Endothelial cell of umbilical vein (primary cell): ENCODE measurements at regions not wholly inside any gene's neighbourhood (a gene's known extent, or its start where the extent isn't known, plus 50 kb on each side); places are given as distances from the start of the nearest gene placed in this dataset.

ENCODE experiments used
- BruUV-seq: library from RNA; stranded (reverse); fragments of 400-500 nt; replicated peaks from 2 replicates; lab custom pipeline; 2021; lab: Mats Ljungman, UMichigan
- CTCF ChIA-PET: fragments of 300-600, 350-600 bp; sonication (Branson Sonifier 250); formaldehyde crosslinking; loops from one replicate; lab custom pipeline; 2021; ENCODE audit warnings: antibody characterized with exemption, inconsistent platforms; lab: Charles Lee
- POLR2A ChIA-PET: fragments of 300-600, 350-600 bp; sonication (Branson Sonifier 250); formaldehyde crosslinking; loops from one replicate; lab custom pipeline; 2021; ENCODE audit warnings: antibody characterized with exemption, inconsistent platforms; lab: Charles Lee
- DNase-seq: peaks from one replicate; pipeline ENCODE4 v3.0.0-alpha.2; 2011; ENCODE audit warnings: low read depth, low spot score
- FAIRE-seq: peaks from 2 replicates; lab custom pipeline; 2011; peaks lifted over from hg19 to GRCh38; lab: Jason Lieb, UNC
- H2AFZ ChIP-seq: 2 replicates; pipeline ENCODE4 v1.6.0; 2012; ENCODE audit warnings: low read depth, low read length, control low read depth, inconsistent platforms
- H3K27ac ChIP-seq: 2 replicates; pipeline ENCODE4 v1.5.1; 2011; ENCODE audit warnings: low read depth, mild to moderate bottlenecking, control low read depth, low read length, moderate library complexity; ENCODE audit not compliant: insufficient read depth
- H3K27me3 ChIP-seq, 2 experiments: 2 replicates each; pipeline versions ENCODE4 v1.6.0 to v1.6.1; 2011; ENCODE audit warnings: low read length in 2 of 2, mixed read lengths in 1 of 2; ENCODE audit not compliant: control insufficient read depth in 2 of 2, insufficient read depth in 2 of 2
- H3K36me3 ChIP-seq, 2 experiments: 2 replicates in 1 of 2; 3 replicates in 1 of 2; pipeline ENCODE4 v1.5.1; 2011; ENCODE audit warnings: low read length in 2 of 2, mild to moderate bottlenecking in 1 of 2, moderate library complexity in 1 of 2; ENCODE audit not compliant: control insufficient read depth in 2 of 2, insufficient read depth in 2 of 2; ENCODE audit errors: extremely low read depth in 1 of 2
- H3K4me1 ChIP-seq: 3 replicates; pipeline ENCODE4 v1.5.1; 2011; ENCODE audit warnings: mild to moderate bottlenecking, low read length; ENCODE audit not compliant: control insufficient read depth, insufficient read depth; ENCODE audit errors: extremely low read depth
- H3K4me2 ChIP-seq: 2 replicates; pipeline ENCODE4 v1.6.1; 2011; ENCODE audit warnings: low read length, control low read depth, mixed read lengths; ENCODE audit not compliant: insufficient read depth
- H3K4me3 ChIP-seq, 3 experiments: fragments of 200-600 bp in 1 of 3; sonication (generic), shearing (Covaris generic) in 1 of 3; replicated peaks in 1 of 3; 2 replicates each; pipeline ENCODE4 v1.5.1; 2011 to 2016; ENCODE audit warnings: control low read depth in 3 of 3, low read length in 3 of 3, mild to moderate bottlenecking in 2 of 3, inconsistent platforms in 1 of 3, low read depth in 1 of 3, moderate library complexity in 1 of 3; ENCODE audit not compliant: insufficient read depth in 1 of 3
- H3K79me2 ChIP-seq: 2 replicates; pipeline ENCODE4 v1.6.0; 2012; ENCODE audit warnings: low read length, inconsistent platforms; ENCODE audit not compliant: control insufficient read depth, insufficient read depth
- H3K9ac ChIP-seq: replicated peaks from 2 replicates; pipeline ENCODE3; 2011; ENCODE audit warnings: low read length, control low read depth; ENCODE audit not compliant: insufficient read depth; ENCODE audit errors: extremely low read depth
- H3K9me1 ChIP-seq: replicated peaks from 3 replicates; pipeline ENCODE4 v1.6.0; 2011; ENCODE audit warnings: mild to moderate bottlenecking, low read length; ENCODE audit not compliant: control insufficient read depth, insufficient read depth; ENCODE audit errors: extremely low read depth
- H3K9me3 ChIP-seq: replicated peaks from 2 replicates; pipeline ENCODE4 v1.5.1; 2012; ENCODE audit warnings: low read length, inconsistent platforms; ENCODE audit not compliant: control insufficient read depth, insufficient read depth
- H4K20me1 ChIP-seq: replicated peaks from 2 replicates; pipeline ENCODE3; 2011; ENCODE audit warnings: mild to moderate bottlenecking, low read length; ENCODE audit not compliant: control insufficient read depth, insufficient read depth; ENCODE audit errors: extremely low read depth
- EZH2 ChIP-seq: IDR thresholded peaks from 2 replicates; pipeline ENCODE4 v1.6.1; 2012; ENCODE audit warnings: borderline replicate concordance, low read depth, mild to moderate bottlenecking, moderate library complexity, low read length, inconsistent platforms; ENCODE audit not compliant: severe bottlenecking
- FOS ChIP-seq: IDR thresholded peaks from 2 replicates; pipeline ENCODE4 v1.6.1; 2011; ENCODE audit warnings: mild to moderate bottlenecking, low read length, moderate library complexity, borderline replicate concordance; ENCODE audit not compliant: insufficient read depth
- GATA2 ChIP-seq: IDR thresholded peaks from 2 replicates; pipeline ENCODE4 v1.7.0; 2011; ENCODE audit warnings: low read depth, mild to moderate bottlenecking, moderate library complexity, mixed read lengths, low read length; ENCODE audit not compliant: insufficient read length, insufficient read depth
- JUN ChIP-seq: IDR thresholded peaks from 2 replicates; pipeline ENCODE4 v1.6.1; 2011; ENCODE audit warnings: borderline replicate concordance, low read depth; ENCODE audit not compliant: insufficient read length, insufficient read depth
- MYC ChIP-seq: IDR thresholded peaks from one replicate; pipeline ENCODE4 v1.6.1; 2011; ENCODE audit warnings: mild to moderate bottlenecking, low read depth, low read length
- POLR2A ChIP-seq: IDR thresholded peaks from 2 replicates; pipeline ENCODE4 v1.6.1; 2012; ENCODE audit warnings: low read depth, mild to moderate bottlenecking, control low read depth, low read length
- POLR2AphosphoS5 ChIP-seq: IDR thresholded peaks from 2 replicates; pipeline ENCODE4 v1.6.1; 2012; ENCODE audit warnings: low read depth, mild to moderate bottlenecking, control low read depth, low read length, moderate library complexity; ENCODE audit not compliant: insufficient read depth
- dilution Hi-C: fragments of 300-500 bp; cut with MboI; formaldehyde crosslinking; loops from one replicate; pipeline ENCODE4 v1.15.0; 2019; ENCODE audit warnings: low sequenced_read_pairs; ENCODE audit not compliant: extremely low pct_ligation_motif_present
- intact Hi-C: fragments of 100-400 bp; cut with micrococcal nuclease; formaldehyde crosslinking; loops from one replicate; pipeline ENCODE4 v1.10.0; 2022
- TF ChIP-seq, protein P1 (sequence below), 2 donors: IDR thresholded peaks; 1 replicate in 1 of 2; 2 replicates in 1 of 2; pipeline ENCODE4 v1.5.1; 2011; ENCODE audit warnings: low read length in 2 of 2, mild to moderate bottlenecking in 2 of 2, moderate library complexity in 2 of 2, control low read depth in 1 of 2, inconsistent platforms in 1 of 2, low read depth in 1 of 2; ENCODE audit not compliant: insufficient read depth in 1 of 2; ENCODE audit errors: extremely low read depth in 1 of 2
- TF ChIP-seq, protein P2 (sequence below): IDR thresholded peaks from 2 replicates; pipeline ENCODE4 v1.6.1; 2011; ENCODE audit not compliant: insufficient read depth, insufficient read length

GRCh38 chr16:17939122-17939536 is 397.4 kb downstream of the NPIPA8 start:
- no peak overlapping the region for H3K9ac ChIP-seq
- no peaks in the 10 kb centered on the region for H3K4me1 ChIP-seq
- no peak for DNase-seq
- BruUV-seq = no TSS peak
- H3K4me3 ChIP-seq = no peak overlapping the region
- POLR2A ChIA-PET = no interaction called here
- H3K9me1 ChIP-seq = no peaks in the 10 kb centered on the region
- H3K27me3 ChIP-seq = no peaks in the 10 kb centered on the region
- H4K20me1 ChIP-seq = no peaks in the 10 kb centered on the region
- FAIRE-seq = no peak
- dilution Hi-C loops (no loop called here), intact Hi-C loops (no loop called here)
- CTCF ChIA-PET = no interaction called here
- no peak for TF ChIP-seq FOS
- no peak for TF ChIP-seq POLR2A
- no peak for TF ChIP-seq JUN
- no peak for TF ChIP-seq EZH2
- TF ChIP-seq, protein P1, sequence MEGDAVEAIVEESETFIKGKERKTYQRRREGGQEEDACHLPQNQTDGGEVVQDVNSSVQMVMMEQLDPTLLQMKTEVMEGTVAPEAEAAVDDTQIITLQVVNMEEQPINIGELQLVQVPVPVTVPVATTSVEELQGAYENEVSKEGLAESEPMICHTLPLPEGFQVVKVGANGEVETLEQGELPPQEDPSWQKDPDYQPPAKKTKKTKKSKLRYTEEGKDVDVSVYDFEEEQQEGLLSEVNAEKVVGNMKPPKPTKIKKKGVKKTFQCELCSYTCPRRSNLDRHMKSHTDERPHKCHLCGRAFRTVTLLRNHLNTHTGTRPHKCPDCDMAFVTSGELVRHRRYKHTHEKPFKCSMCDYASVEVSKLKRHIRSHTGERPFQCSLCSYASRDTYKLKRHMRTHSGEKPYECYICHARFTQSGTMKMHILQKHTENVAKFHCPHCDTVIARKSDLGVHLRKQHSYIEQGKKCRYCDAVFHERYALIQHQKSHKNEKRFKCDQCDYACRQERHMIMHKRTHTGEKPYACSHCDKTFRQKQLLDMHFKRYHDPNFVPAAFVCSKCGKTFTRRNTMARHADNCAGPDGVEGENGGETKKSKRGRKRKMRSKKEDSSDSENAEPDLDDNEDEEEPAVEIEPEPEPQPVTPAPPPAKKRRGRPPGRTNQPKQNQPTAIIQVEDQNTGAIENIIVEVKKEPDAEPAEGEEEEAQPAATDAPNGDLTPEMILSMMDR (IDR thresholded peaks at IDR 0.05; ENCODE audit: extremely low read depth in 1 of 2, insufficient read depth in 1 of 2, low read depth in 1 of 2, low read length in 2 of 2) = no peak
- no peak for TF ChIP-seq MYC
- no peak for TF ChIP-seq GATA2
- TF ChIP-seq, protein P2, sequence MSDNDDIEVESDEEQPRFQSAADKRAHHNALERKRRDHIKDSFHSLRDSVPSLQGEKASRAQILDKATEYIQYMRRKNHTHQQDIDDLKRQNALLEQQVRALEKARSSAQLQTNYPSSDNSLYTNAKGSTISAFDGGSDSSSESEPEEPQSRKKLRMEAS = no peak
- TF ChIP-seq POLR2AphosphoS5 = no peak
- no peak overlapping the region for H2AFZ ChIP-seq
- H3K4me2 ChIP-seq = no peak overlapping the region
- no peak overlapping the region for H3K27ac ChIP-seq
- H3K9me3 ChIP-seq = peaks cover 4% of the 10 kb centered on the region
- no peaks in the 10 kb centered on the region for H3K36me3 ChIP-seq
- no peaks in the 10 kb centered on the region for H3K79me2 ChIP-seq
